ENCODE measurements at regions not wholly inside any gene's neighbourhood (a gene's known extent, or its start where the extent isn't known, plus 50 kb on each side); places are given as distances from the start of the nearest gene placed in this dataset.
A peak's percentile ranks its signal among the peaks of the same experiment; 100 is the strongest.
"Not testable (repeated sequence)": the region's sequence is repeated elsewhere in the genome, so short reads cannot be mapped to it uniquely, and the experiment has no call there.

GRCh38 chr6:167208819-167209576 is 51.2 kb upstream of the GPR31 start:
- no peak for FAIRE-seq

GRCh38 chr6:167209577-167209975 is 51.8 kb upstream of the GPR31 start:
- no peak for FAIRE-seq

DNA sequence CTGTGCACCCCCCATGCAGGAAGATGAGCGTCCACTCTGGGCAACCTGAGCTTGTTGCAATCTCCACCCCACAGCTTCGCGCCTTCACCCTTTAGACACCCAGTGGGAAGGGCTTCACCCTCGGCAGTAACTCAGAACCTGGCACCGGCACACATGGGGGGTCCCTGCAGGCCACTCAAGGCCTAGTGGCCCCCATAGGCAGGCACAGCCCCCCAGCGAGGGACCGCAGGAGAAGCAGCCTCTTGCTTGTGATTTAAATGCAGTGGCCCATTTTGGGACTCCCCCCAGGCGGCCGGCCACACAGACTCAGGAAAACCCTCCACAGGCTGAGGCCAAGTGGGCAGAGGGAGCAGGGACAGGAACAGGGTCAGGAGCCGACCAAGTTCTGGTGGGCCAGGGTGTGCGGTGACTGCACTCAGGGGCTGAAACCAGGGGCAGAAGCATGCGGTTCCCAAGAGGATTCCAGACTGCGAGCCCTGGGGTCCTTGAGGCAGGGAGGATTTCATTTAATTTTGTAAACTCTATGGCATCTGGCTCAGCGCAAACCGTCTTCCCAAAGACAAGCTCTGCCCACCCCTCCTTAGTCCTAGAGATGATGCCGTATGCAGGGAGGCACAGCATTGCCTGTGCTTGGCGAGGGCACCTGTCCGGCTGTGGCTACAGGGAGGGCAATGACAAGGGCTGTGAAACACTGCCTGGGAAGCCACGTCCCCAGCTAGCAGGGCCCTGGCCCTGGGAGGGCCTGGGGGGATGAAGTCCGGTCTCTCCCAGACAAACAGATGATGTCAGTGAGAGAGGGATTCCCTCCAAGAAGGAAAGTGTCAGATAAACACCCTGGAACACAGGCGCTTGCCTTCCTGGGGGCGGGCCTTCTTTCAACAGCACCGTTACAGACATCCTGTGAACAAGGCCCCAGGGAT is 52.9 kb upstream of the GPR31 start:
- FAIRE-seq: no peak

DNA sequence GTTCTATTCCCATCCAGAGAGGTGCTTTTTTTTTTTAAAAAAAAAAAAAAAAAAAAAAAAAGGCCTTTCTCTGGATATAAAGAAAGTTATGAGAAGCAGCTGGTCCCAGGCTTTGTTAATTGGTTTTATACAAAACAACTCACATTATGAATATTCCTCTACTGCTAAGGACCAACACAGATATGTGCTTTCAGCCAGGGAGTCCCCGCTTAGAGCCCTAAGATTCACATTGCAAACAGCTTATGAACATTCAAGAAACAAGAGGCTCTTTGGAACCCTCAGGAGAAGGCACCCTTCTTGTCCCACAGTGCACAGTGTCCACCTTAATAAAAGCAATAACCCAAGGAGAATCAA is 53.5 kb upstream of the GPR31 start:
- no peak for FAIRE-seq

GRCh38 chr6:167211881-167212712 is 54.3 kb upstream of the GPR31 start:
- no peak for FAIRE-seq

GRCh38 chr6:167212713-167213005 is 54.9 kb upstream of the GPR31 start:
- no peak for FAIRE-seq

DNA sequence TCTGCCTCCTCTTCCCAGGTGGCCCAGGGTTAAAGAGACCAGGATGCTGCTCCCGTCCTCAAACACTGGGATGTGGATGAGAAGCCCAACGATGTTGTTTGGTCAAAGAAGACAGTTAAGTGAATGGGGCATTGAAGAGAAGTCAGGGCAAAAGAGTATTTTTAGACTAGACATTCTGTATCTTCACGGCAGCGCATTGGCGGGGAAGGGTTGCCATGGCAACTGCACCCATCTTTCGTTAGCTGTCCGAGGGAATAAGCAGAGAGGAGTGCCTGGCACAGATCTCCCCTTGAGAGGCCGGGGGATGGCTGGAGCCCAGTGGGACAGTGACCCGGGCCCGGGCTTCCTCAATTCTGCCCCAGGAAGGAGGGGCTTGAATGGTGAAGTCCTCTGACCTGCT is 56.4 kb upstream of the GPR31 start:
- FAIRE-seq: no peak

- peak; percentile 31 for FAIRE-seq
Observed at GRCh38 chr6:167215429-167216250, 57.9 kb upstream of the GPR31 start.

- FAIRE-seq: not testable (repeated sequence)
Observed at GRCh38 chr6:167216390-167217050, 58.7 kb upstream of the GPR31 start.

DNA sequence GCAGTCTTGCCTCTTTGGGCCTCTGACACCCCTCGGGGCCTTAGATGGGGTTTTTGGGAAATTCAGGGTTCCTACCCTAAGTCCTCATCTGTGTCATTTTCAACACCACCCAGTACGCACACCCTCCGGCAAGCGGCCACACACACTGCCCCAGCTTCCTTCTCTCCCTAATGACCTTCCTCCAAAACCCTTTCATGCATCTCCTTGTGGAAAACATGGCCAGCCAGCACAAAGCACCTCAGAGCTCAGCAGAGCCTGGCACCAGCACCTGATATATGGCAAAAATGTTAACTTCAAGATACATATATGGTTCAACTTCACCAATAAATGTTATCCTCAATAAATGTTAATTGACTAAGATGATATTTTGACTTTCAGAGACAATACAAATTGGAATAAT is 59.3 kb upstream of the GPR31 start:
- not testable (repeated sequence) for FAIRE-seq

GRCh38 chr6:167217951-167218759 is 60.4 kb upstream of the GPR31 start:
- peak; percentile 88 for FAIRE-seq

GRCh38 chr6:167219079-167219478 is 61.3 kb upstream of the GPR31 start:
- not testable (repeated sequence) for FAIRE-seq

DNA sequence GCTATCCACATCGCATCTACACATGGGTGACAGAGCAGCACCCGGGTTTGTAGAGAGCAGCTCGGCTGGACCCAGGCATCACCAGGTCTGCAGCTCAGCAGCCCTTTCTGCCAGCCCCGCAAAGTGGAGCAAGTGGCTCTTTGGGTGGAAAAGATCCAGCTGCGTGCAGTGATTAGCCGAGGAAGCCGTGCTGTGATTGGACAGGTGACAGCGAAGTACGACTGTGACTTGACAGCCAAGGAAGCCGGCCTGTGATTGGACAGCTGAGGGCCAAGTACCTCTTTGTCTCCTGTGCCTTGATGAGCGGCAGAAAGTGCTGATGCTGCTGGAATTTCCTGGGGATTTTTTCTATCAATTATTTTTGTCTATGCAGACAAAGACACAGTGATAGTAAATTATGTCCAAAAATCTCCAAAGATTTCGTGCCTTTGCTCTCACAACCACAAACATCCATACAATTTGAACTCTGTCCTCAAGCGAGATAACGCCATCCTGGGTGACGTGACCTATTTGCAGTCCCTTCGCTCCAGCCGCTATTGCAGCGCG is 62.3 kb upstream of the GPR31 start:
- FAIRE-seq: no peak

GRCh38 chr6:167221400-167222201 is 63.8 kb upstream of the GPR31 start:
- FAIRE-seq: no peak

DNA sequence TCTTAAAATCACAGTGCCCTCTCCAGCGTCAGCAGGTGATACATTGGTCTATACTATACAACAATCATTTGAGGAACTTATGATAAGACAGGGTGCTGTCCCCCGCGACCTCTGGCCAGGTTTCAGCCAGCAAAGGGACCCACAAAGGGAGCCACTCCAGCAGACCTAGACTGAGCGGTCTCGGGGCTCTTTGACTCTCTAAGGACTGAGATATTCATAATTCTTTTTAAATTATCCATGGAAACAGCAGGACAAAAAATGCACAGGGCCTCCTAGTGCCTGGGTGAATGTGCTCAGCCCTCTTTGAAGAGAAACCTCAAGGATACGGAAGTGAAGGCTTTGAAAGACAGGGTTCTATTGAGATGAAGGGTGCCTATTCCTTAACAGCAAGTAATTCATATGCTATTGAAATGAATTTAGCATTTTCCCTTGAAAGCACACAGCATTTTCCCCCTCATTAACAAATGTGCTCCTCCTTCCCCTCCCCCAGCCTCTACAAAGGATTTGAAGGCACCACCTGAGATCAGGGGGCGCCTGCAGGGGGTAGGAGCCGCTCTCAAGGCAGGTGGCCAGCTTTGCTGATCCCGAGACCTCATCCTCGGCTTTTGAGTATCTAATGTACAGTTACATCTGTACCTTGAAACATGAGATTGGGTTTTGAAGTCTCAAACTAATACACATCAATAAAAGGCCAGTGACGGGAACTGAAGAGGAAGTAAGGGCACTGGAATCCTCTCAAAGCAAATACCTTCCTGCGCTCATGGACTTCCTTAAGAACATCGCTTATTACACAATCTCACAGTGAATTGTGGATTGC is 65.3 kb upstream of the UNC93A start:
- FAIRE-seq: not testable (repeated sequence)

DNA sequence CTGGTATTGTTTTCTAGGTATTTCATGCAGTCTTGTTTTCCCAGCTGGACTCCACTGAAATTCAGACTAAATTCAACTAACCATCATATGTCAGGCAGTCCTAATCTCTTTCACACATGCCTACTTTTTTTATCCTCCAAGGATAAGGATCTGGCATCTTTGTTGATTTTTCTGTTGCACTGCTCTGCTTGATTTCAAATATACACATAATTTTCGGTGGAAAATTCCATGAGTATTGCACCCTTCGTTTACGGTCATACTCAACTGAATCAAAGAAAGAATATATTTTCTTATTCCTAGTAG is 64.8 kb upstream of the UNC93A start:
- no peak for FAIRE-seq

GRCh38 chr6:167226791-167227190 is 64.3 kb upstream of the UNC93A start:
- no peak for FAIRE-seq

GRCh38 chr6:167227984-167228383 is 63.1 kb upstream of the UNC93A start:
- no peak for FAIRE-seq

GRCh38 chr6:167229586-167229985 is 61.5 kb upstream of the UNC93A start:
- no peak for FAIRE-seq
